Activated gamma-delta T cell treated with Interleukin-2 at 50 U/mL for 16 hours (primary cell): ENCODE measurements at regions not wholly inside any gene's neighbourhood (a gene's known extent, or its start where the extent isn't known, plus 50 kb on each side); places are given as distances from the start of the nearest gene placed in this dataset.
"Not testable (repeated sequence)": the region's sequence is repeated elsewhere in the genome, so short reads cannot be mapped to it uniquely, and the experiment has no call there.

Source experiments
- DNase-seq: peaks from one replicate; pipeline ENCODE4 v3.0.0-alpha.2; 2020

DNA sequence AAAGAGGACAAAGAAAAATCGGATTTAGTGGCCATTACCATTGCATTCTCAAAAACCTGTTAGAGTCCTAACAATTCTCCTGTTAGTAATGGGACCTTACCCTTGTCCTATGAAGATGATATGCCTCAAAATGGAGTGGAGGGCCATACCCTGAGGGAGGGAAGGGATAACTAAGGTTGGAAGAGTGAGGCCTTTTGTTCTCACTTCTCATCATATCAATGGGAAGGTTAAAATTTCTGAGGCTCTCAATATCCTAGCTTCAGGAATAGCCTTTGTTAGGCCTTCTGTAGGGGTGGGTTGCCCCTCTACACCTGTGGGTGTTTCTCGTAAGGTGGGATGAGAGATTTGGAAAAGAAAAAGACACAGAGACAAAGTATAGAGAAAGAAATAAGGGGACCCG lies 109.4 kb upstream of the SGIP1 start:
- not testable (repeated sequence) for DNase-seq

DNA sequence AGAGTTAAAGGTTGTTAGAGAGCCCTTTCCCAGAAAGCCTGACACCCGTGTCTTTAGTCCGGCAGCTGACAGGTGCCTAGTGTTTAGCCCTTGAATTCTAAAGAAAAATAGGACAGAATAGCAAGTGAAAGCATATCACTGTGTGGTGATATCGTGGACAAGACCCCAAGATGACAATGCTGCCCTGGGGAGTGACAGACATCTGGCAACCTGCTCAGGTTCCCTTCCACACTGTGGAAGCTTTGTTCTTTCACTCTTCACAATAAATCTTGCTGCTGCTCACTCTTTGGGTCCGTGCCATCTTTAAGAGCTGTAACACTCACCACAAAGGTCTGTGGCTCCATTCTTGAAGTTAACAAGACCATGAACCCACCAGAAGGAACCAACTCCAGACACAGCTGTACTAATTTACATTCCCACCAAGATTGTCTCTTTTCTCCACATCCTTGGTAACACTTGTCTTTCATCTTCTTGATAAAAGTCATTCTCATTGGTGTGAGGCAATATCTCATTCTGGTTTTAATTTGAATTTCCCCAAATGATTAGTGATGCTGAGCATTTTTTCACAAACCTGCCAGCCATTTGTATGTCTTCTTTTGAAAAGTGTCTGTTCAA lies 107.6 kb upstream of the SGIP1 start:
- no peak for DNase-seq

DNA sequence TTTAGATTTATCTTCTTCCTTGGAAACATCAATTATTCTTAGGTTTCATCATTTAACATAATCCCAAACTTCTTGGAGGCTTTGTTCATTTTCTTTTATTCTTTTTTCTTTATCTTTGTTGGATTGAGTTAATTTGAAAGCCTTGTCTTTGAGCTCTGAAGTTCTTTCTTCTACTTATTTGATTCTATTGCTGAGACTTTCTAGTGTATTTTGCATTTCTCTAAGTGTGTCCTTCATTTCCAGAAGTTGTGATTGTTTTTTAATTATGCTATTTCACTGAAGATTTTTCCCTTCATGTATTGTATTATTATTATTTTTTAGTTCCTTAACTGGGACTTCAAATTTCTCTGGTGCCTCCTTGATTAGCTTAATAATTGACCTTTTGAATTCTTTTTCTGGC lies 103.1 kb upstream of the SGIP1 start:
- not testable (repeated sequence) for DNase-seq

DNA sequence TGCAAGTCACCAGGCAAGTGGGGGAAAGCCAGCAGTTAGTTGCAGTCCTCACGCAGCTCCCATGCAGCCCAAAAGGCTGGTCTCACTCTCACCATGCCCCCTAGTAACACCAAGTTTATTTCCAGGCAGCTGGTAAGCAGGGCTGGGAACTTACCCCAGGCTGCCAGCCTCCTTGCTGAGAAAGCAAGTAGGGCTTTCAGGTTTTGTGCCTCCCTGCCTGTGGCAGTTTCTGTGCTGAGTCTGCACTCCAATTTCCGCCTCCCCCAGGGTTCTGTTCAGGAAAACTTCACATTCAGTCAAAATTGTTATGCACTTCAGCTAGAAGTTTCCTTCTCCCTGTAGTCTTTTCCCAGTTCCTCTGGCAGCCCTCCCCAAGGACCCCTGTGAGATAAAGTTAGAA lies 102.0 kb upstream of the SGIP1 start:
- no peak for DNase-seq

DNA sequence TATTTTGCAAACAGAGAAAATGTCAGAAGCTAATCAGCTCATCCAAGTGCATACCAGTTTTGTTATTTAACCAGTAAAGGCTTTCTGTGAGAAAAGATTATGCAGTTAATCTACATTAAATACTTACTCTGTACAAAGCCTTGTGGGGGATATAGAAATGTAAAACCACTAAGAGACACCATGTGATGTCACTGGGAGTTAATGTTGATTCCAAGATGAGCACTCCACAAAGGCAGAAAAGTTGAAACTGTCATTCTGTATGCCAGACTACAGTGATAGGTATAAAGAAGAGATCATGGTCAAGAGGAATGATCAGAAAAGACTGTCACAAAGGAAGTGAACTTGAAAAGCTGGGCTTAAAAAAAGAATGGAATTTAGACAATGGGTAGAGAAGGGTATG lies 100.3 kb upstream of the SGIP1 start:
- no peak for DNase-seq

DNA sequence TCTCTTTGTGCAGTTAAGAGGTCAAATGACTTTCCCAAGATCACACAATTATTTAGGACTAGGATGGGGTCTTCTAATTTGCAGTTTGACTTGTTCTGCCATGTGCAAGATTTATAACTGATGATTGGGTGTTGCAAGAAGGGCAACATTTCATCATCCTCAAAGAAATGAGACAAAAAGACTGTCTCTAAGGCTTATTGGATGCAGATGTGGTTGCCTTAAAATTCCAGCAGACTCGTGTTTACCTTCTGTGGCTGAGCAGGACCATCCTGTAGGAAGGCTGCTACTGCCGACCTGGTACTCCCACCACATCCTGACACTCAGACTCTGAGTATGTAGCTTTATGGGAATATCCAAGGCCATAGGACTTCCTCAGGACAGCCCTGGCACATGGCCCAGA lies 99.9 kb upstream of the SGIP1 start:
- no peak for DNase-seq

DNA sequence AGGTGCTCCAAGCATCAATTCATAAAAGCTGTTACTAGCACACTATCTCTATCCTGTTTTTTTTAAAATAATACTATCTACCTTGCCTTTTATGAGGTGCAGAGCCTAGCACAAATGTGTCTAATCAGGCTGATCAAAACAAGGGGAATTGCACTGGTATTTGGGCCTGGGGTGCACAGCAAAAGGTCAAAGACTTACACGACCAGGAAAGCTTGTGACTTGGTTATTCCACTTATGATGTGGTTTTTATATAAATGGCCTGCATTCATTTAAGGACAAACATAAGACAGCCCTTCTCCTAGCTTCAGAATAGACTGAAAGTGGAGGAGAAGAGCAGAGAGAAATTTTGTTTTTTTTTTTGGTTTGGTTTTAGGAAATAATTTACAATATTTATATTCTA lies 98.4 kb upstream of the SGIP1 start:
- no peak for DNase-seq

DNA sequence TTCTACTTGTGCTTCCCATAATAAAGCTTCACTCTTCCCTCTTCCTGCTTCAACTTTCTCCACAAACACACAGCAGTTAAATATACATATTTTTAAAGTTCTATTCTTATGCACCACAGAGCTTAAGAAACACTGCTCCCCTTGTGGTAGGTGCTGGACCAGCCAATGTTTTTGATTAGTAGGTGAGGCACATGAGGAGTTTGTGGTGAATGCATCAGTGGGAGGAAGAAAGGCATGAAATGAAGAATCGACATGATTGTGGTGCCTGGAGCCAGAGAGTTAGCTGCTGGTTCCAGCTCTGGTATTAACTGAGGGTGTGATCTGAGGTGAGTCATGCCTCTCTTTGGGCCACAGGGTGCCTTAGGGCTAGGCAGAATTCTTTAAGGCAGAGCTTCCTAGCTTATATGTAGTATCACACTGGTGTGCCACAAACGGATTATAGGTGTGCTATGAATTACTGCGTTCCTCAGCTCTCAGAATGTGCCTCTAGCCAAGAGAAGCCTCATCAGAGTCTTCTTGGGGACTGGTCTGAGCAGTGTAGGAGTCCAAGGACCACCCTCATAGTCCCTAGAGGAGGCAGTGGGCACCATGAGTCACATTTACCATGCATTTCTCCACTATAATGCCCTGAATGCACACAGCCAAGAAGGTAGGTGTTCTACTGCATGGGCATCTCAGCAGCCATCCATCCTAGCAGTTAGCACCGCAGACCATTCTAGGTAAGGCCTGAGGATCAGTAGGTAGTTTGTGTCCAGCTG lies 97.4 kb upstream of the SGIP1 start:
- DNase-seq: no peak

DNA sequence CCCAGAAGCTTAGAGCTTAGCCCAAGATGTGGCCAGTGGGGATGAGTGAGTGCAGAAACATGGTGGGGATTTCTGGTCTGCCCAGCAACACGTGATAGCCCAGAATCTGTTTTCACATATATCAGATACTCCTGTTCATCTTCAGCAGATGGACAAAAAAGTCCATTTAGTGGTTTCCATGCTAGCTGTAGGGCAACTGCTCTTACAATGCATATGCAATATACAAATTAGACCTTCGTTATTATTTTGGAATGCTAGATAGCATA lies 96.9 kb upstream of the SGIP1 start:
- DNase-seq: no peak

DNA sequence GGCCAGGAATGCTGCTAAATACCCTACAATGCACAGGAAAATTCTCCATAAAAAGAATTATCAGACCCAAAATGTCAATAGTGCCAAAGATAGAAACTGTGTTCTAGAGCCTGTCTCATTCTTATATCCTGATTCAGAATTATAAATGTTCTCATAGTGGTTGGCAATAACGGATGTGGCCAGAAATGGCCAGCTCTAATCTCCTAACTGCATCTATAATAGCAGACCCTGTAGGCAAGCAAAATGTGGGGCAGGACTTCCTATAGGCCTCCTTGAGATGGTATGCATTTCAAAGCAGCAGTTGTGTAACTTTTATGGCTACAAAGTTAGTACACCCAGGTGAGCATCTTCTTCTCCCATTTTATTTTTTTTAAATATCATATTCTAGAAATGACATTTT lies 95.9 kb upstream of the SGIP1 start:
- DNase-seq: no peak

DNA sequence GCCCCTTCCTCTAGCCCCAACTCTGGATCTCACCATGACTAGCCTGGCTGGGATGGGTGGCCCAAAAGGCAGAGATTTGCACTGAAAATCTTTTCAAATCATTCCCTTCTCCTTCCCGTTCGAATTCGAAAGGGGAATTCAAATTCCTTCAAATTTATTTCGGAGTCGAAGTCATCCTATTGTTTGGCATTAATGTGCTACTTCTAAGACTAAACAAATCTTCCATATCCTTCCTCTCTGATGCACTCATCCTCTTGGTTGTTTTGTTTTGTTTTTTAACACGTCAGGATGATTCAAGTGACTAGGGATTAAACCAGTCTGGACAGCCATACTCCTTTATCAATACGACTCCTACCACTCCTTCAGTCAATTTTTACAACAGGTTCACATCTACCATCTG lies 95.5 kb upstream of the SGIP1 start:
- DNase-seq: no peak

DNA sequence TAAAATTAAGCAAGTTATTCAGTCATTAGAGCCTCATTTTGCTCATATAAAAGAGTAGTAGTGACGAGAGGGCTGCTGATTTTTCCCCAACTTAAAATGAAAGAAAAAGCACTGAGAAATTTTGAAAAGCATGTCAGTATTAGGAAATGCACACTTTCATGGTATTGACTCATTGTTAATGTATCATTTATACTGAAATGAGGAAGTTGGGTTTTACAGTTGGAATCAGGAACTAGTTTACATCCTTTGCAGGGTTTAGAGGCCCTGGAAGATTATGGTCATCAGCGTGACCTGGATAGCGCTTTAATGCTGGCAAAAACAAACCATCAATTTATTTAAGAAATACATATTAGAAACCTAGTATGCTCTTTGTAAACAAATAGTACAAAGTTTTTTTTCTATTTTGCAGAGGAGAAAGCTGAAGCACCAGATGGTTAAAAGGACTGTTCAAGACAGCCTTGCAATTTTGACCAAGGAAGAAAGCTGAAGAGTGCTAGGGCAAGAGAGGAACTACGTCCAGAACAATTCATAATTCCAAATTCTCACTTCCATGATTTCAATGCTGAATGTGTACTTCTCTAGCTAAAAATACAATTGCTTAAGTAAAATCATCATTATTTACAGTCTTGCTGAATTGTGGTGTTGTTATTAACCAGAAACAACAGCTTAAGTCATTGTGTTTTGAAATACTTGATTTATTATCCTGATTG lies 94.8 kb upstream of the SGIP1 start:
- DNase-seq: no peak

DNA sequence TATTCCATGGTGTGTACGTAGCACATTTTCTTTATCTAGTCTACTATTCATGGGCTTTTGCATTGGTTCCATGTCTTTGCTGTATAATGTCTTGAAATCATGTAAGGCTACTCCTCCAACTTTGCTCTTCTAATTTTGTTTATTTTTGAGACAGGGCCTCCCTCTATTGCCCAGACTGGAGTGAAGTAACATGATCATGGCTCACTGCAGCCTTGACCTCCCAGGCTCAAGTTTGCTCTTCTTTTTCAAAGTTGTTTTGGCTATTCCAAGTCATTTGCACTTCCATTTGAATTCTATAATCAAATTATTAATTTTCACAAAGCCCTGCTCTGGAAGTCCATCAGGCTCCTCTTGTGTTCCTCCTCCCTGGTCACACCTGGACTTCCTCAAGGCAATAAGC lies 90.2 kb upstream of the SGIP1 start:
- no peak for DNase-seq

DNA sequence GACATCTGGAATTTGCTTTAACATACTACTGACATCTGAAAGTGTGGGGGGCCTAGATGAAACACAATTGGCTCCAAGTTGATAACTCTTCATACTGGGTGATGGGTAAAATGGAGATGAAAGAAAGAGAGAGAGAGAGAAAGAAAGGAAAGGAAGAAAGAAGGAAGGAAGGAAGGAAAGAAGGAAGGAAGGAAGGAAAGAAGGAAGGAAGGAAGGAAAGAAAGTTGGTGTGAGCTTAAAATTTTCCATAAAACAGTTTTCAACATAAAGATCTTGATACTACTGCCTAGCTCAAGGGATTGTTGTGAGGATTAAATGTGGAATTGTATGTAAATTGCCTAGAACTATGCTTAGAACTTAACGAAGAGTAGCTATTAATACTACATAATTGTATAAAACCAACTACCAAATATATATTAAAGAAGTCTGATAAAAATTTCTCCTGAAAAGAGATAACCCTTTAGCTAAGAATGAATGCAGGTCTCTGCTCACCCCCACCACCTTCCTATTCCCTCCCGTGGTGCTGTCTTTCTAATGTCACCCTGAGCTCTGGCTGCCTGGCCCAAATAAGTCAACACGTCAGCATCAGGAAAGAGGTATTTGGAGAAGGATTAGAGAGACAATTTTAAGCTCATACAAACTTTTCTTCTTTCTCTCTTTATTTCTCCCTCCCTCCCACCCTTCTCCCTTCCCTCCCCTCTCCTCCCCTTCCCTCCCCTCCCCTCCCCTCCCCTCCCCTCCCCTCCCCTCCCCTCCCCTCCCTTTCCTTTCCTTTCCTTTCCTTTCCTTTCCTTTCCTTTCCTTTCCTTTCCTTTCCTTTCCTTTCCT lies 89.3 kb upstream of the SGIP1 start:
- DNase-seq: no peak

DNA sequence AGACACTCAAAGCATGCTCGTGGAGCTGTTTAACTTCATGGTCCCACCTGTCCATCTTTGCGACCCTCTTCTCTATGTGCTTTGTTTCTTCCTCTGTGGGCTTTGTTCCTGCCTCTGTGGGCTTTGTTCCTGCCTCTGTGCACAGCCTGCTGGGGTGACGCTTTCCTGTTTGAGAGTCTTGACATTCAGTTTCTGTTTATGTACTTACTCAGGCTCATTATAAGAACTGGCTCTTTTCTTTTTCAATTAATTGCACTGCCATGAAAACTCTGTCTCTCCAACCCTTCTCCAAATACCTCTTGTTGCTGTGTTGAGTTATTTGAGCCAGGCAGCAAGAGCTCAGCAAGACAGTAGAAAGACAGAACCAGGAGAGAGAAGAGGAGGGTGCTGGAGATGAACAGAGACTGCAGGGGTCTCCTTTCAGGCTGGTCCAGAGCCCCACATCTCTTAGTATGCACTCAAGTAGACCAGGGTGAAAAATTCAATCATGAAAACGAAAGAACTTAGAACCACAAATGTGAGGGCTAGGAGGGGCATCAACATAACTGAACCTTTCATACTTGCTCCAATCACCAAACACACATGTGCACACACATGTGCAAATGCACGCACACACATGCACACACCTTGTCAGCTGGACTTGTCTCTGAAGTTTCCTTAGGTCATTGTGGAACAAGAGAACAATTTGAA lies 88.3 kb upstream of the SGIP1 start:
- DNase-seq: peak; percentile 37

DNA sequence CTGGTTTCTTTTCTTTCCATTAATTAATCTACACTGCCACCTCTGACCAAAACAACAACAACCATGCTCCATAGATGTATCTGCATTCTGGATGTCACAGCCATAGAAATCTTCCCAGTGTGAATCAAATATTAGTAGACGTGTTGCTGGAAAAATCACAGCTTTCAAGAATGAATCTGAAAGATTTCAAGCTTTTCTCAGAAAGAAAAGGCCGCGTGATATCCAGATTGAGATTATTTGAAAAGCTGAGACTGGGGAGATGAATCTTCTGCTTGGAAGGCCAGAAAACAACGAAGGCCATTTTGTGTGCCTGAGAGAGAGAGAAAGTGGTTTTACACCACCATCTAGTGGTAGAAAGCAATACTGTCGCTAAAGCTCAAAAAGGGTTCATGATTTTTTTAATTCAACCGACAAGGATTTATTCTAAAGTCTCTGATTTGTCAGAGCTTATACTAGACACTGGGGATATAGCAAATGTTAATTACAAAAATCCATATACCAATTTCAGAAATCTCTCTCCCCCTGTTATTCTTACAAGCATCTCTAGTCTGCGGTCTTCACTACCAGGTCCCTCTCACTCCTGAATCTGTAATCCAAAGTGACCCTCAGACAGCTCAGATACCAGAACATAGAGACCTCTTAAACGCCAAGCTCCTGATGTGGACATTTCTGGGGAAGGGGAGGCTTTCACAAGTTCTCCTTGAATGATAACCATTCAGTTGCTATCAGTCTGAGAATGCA lies 87.5 kb upstream of the SGIP1 start:
- DNase-seq: peak; percentile 16

DNA sequence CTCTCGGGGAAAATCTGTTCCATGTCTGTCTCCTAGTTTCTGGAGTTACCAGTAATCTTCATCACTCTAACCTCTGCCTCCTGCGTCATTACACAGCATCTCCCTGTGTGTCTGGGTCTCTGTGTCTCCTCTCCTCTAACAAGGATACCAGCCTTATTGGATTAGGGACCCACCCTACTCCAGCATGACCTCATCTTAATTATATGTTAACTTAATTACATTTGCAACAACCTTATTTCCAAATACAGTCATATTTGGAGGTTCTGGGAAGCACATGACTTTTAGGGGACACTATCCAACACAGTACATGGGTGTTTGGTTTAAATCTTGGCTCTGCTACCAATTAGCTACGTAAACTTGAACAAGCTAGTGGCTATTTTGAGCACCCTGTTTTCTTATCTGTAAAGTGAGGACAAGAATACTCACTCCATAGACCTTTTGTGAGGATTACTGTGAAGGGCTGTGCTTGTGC lies 83.9 kb upstream of the SGIP1 start:
- no peak for DNase-seq

DNA sequence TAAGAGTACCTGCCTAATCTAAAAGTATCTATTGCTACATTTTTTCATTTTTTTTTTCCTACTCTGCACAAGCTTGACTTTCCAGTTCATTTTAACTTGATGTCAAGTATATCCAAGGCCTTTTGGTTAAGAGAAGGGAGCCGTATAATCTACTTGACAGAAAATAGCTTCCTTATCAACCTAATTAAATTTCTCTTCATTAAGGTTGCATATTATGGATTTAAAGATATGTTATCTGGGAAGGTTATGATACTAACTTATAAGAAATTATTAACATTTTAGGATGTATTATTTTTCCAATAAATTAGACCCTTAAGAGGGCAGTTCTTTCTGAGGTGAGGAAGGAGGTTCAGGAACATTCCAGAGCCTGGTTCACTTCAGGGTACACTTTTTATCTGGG lies 83.1 kb upstream of the SGIP1 start:
- no peak for DNase-seq

DNA sequence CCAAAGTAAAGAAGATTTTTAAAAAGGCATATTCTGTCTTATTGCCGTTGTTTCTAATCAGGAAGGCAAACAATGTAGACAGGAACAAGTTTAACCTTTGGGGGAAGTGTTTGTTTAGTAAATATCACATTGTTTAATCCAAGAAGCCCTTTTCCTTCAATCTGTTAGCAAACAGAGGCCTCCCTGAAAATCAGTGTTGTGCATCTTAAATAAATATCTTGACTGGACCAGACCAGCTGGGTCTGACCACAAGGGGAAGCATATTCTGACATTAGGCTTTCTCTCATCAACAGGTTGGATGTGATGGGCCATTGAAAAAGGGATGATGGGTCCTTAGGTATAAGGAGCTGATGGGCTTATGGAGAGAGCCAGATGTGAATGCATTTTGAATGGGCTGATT lies 81.8 kb upstream of the SGIP1 start:
- DNase-seq: no peak

DNA sequence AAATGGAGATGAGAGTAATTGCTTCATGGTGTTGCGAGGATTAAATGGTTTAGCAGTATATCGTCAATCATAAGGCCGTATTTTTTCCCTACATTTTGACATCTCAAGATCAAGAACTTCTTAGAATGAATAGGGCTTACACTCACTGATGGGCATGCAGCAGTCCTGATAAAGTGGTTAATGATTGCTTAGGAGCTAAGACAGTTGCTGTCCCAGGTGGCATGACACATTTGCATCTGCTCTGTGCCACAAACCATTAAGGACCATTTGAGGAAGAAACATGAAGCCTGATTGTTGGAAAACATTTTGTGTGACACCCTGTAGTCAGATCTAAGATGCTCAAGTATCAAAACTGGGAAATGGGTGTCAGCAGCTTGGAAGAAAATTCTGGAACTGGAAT lies 81.0 kb upstream of the SGIP1 start:
- DNase-seq: no peak

DNA sequence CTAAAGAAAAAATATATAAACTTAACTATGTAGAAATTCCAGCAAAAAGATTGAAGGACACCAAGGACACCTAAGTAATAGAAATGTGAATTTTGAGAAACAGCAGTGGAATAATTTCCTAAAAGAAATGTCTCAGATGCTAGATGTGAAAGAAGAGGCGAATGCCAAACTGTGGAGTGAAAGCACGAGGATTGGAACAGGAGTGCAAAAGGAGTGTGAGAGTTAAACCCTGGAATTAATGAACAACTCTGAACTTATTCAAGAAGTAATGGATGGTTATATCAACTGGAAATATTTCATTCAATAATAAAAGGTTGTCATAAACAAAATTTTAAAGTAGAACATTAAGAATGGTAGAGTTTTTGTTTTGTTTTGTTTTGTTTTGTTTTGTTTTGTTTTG lies 78.5 kb upstream of the SGIP1 start:
- DNase-seq: no peak

DNA sequence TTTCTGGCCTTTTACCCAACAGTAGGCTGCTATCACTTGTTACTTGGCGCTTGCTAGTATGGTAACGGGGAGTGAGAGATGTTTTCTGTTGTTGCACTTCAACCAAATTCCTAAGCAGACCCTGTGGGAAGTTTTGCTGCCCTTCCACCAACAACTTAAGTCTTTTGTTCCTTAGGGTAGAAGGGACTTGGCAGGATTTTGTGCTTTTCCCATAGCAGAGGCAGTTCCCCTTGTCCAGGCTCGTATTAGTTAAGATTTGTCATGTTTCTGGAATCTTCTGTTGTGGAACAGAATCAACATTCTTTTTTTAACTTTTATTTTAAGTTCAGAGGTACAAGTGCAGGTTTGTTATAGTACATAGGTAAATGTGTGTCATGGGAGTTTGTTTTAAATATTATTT lies 73.2 kb upstream of the SGIP1 start:
- DNase-seq: no peak
